ENCODE measurements at regions not wholly inside any gene's neighbourhood (a gene's known extent, or its start where the extent isn't known, plus 50 kb on each side); places are given as distances from the start of the nearest gene placed in this dataset.

DNA sequence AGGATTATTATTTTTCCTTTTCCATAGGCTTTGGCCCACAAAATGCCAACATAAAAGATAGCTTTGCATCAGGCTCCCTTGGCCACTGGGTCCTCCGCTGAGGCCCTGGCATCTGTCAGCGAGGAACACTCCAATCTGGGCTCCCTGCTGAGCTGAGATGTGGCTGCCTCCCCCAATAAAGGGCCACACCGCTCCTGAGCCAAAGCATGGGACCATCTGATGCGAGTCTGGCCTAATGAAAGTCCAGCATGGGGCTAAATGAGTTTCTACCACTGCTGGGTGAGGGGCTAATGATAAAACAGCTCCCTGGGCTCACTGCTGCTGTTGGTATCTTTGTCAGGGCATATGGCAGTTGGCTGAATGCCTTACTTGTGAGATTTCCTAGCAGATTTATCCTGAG is 817.5 kb upstream of the SLC35B3 start:
- Histone ChIP-seq H3K36me3 (no peaks in the 10 kb centered on the region), H3K9me3 (no peaks in the 10 kb centered on the region), H3K4me3 (no peak overlapping the region), H3K27ac (no peak overlapping the region), H3K4me1 (no peaks in the 10 kb centered on the region), H3K27me3 (no peaks in the 10 kb centered on the region)
- intact Hi-C loops (cut with DNase I) = no loop called here
- DNase-seq (ENCODE audit: low spot score in 2 of 2) = no peak
- TF ChIP-seq, protein P1, sequence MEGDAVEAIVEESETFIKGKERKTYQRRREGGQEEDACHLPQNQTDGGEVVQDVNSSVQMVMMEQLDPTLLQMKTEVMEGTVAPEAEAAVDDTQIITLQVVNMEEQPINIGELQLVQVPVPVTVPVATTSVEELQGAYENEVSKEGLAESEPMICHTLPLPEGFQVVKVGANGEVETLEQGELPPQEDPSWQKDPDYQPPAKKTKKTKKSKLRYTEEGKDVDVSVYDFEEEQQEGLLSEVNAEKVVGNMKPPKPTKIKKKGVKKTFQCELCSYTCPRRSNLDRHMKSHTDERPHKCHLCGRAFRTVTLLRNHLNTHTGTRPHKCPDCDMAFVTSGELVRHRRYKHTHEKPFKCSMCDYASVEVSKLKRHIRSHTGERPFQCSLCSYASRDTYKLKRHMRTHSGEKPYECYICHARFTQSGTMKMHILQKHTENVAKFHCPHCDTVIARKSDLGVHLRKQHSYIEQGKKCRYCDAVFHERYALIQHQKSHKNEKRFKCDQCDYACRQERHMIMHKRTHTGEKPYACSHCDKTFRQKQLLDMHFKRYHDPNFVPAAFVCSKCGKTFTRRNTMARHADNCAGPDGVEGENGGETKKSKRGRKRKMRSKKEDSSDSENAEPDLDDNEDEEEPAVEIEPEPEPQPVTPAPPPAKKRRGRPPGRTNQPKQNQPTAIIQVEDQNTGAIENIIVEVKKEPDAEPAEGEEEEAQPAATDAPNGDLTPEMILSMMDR (IDR thresholded peaks at IDR 0.05) = no peak

DNA sequence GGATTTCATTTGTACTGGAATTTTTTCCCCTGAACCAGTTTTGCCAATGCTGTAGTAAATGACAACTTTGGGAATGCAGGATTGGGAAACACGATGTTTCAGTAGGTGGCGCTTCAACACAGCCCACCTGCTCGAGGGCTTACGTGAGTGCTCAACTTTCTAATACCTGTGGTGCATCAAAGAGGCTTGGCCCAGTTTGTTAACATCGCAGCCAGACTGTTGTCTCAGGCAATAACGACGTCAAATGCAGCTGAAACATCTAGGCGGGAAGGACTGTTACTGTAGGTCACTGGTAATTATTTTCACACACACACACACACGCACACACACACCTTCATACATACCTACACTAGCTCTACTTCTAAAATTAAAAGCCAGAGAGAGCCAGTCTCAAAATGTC is 815.5 kb upstream of the SLC35B3 start:
- no peaks in the 10 kb centered on the region for H3K36me3 ChIP-seq

DNA sequence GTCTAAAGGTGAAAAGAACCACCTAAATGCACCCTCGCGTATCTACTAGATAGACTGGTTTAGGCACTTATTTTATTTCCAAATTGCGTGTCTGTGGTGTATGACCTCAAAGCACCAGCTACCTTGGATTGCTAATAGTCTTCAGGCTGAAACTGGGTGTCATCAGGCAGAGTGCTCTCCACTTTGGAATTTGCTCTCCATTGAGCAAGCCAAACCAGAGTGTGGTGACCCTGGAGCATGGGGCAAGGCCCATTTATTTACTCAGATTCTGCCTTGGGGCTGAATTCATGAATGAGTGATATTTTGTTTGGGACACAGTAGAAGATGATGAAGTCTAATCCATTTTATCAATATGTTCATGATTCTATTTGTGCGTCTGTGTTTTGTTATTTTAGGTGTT is 812.8 kb upstream of the SLC35B3 start:
- TF ChIP-seq, protein P1 (IDR thresholded peaks at IDR 0.05) = no peak
- no peak overlapping the region for H3K27ac ChIP-seq
- H3K9me3 ChIP-seq = no peaks in the 10 kb centered on the region
- H3K36me3 ChIP-seq = no peaks in the 10 kb centered on the region
- no peak for DNase-seq (ENCODE audit: low spot score in 2 of 2)
- H3K4me3 ChIP-seq = no peak overlapping the region
- H3K4me1 ChIP-seq = no peaks in the 10 kb centered on the region
- no peaks in the 10 kb centered on the region for H3K27me3 ChIP-seq
- intact Hi-C loops (cut with DNase I) = no loop called here

More for the DNA sequence above, 815.5 kb upstream of the SLC35B3 start:
- H3K27ac ChIP-seq = no peak overlapping the region
- H3K4me3 ChIP-seq = no peak overlapping the region
- no peaks in the 10 kb centered on the region for H3K9me3 ChIP-seq
- DNase-seq (ENCODE audit: low spot score in 2 of 2) = no peak
- no peaks in the 10 kb centered on the region for H3K27me3 ChIP-seq
- intact Hi-C loops (cut with DNase I) = no loop called here
- TF ChIP-seq, protein P1 (IDR thresholded peaks at IDR 0.05) = no peak
- no peaks in the 10 kb centered on the region for H3K4me1 ChIP-seq

DNA sequence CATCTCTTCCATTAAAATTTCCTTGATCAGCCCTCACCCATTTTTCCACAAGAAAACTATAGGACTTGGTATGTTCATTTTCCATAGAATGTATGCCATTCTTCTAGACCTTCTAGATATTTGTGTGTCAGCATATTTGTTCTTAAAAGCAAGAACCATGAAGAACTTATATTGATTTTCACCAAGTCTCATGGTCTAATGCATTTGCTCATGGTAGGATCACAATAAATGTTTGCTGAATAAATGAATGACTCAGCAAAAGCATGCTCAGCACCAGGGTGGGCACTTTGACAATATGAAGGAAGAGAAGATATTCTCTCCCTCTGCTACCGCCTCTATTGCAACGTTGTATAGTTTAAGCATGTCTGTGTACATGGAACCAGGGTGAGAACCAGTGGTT is 805.5 kb upstream of the SLC35B3 start:
- no peak overlapping the region for H3K4me3 ChIP-seq
- H3K27ac ChIP-seq = no peak overlapping the region
- H3K27me3 ChIP-seq = no peaks in the 10 kb centered on the region
- H3K4me1 ChIP-seq = no peaks in the 10 kb centered on the region
- no peaks in the 10 kb centered on the region for H3K9me3 ChIP-seq
- no peaks in the 10 kb centered on the region for H3K36me3 ChIP-seq
- DNase-seq (ENCODE audit: low spot score in 2 of 2) = no peak
- intact Hi-C loops (cut with DNase I) = no loop called here
- TF ChIP-seq, protein P1 (IDR thresholded peaks at IDR 0.05) = no peak

DNA sequence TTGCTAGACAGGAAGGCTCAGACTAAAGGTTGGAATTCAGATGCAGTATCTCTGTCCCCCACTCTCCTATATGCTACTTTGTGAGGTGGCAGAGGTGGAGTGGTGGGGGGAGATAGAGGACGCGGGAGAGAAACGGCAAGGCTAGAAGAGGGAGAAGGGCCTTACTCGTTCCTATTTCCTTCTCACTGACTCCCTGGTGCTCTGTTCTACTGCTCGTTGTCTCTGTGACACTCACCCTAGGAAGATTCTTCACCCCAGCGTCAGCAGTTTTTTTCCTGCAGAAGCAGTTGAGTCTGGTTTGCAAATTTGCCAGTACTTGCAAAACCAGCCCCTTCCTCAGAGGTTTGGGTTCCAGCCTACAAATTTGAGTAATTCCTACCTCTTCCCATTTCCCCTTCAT is 801.1 kb upstream of the SLC35B3 start:
- Histone ChIP-seq H3K27ac (no peak overlapping the region), H3K9me3 (no peaks in the 10 kb centered on the region), H3K36me3 (no peaks in the 10 kb centered on the region), H3K27me3 (no peaks in the 10 kb centered on the region), H3K4me3 (no peak overlapping the region), H3K4me1 (no peaks in the 10 kb centered on the region)
- no peak for DNase-seq (ENCODE audit: low spot score in 2 of 2)
- TF ChIP-seq, protein P1 (IDR thresholded peaks at IDR 0.05) = no peak
- intact Hi-C loops (cut with DNase I) = no loop called here

DNA sequence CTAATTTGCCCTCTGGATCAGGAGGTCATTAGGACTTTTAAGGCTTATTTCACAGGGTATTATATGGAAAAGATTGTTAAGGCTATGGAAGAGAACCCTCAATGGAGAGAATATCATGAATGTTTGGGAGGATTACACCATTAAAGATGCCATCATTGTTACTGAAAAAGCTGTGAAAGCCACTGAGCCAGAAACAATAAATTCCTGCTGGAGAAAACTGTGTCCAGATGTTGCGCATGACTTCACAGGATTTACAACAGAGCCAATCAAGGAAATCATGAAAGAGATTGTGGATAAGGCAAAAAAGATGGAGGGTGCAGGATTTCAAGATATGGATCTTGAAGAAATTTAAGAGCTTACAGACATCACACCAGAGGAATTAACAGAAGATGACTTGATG is 798.3 kb upstream of the SLC35B3 start:
- DNase-seq (ENCODE audit: low spot score in 2 of 2) = no peak
- Histone ChIP-seq H3K4me3 (no peak overlapping the region), H3K9me3 (no peaks in the 10 kb centered on the region), H3K27me3 (no peaks in the 10 kb centered on the region), H3K36me3 (no peaks in the 10 kb centered on the region), H3K27ac (no peak overlapping the region), H3K4me1 (no peaks in the 10 kb centered on the region)
- intact Hi-C loops (cut with DNase I) = no loop called here
- TF ChIP-seq, protein P1 (IDR thresholded peaks at IDR 0.05) = no peak

Data from ascending aorta (tissue), 2 donors.